ENCODE measurements at regions not wholly inside any gene's neighbourhood (a gene's known extent, or its start where the extent isn't known, plus 50 kb on each side); places are given as distances from the start of the nearest gene placed in this dataset.

DNA sequence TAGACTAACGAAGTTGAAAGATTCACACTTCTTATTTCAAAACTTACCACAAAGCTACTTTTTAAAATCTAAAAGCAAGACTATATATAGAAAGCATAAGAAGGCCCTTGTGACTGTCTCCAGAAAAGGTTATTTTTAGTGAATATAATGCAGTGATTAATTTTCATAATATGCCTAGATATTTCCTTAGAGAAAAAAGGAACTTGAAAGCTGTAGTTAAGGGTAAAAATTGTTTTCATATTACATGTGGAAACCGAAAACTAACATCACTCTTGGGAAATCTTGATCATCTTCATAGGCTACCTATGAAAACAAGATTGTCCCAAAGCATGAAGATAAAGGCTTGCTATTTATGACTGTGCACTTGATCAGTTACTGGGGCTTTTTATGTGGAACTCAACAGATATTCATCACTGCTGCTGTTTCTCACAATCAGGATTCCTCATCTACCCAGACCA is 223.2 kb downstream of the SH2D4B start:
- H3K4me3 ChIP-seq (ENCODE audit: low read depth, low read length): no peak overlapping the region
- no peak for DNase-seq (ENCODE audit: low read depth)
- TF ChIP-seq, protein P1, sequence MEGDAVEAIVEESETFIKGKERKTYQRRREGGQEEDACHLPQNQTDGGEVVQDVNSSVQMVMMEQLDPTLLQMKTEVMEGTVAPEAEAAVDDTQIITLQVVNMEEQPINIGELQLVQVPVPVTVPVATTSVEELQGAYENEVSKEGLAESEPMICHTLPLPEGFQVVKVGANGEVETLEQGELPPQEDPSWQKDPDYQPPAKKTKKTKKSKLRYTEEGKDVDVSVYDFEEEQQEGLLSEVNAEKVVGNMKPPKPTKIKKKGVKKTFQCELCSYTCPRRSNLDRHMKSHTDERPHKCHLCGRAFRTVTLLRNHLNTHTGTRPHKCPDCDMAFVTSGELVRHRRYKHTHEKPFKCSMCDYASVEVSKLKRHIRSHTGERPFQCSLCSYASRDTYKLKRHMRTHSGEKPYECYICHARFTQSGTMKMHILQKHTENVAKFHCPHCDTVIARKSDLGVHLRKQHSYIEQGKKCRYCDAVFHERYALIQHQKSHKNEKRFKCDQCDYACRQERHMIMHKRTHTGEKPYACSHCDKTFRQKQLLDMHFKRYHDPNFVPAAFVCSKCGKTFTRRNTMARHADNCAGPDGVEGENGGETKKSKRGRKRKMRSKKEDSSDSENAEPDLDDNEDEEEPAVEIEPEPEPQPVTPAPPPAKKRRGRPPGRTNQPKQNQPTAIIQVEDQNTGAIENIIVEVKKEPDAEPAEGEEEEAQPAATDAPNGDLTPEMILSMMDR (IDR thresholded peaks at IDR 0.05; ENCODE audit: insufficient read depth, low read depth, low read length): no peak

- TF ChIP-seq, protein P1 (IDR thresholded peaks at IDR 0.05; ENCODE audit: insufficient read depth, low read depth, low read length): no peak
- no peak overlapping the region for H3K4me3 ChIP-seq (ENCODE audit: low read depth, low read length)
Measured at GRCh38 chr10:80767963-80768362, 230.3 kb downstream of the SH2D4B start.

DNA sequence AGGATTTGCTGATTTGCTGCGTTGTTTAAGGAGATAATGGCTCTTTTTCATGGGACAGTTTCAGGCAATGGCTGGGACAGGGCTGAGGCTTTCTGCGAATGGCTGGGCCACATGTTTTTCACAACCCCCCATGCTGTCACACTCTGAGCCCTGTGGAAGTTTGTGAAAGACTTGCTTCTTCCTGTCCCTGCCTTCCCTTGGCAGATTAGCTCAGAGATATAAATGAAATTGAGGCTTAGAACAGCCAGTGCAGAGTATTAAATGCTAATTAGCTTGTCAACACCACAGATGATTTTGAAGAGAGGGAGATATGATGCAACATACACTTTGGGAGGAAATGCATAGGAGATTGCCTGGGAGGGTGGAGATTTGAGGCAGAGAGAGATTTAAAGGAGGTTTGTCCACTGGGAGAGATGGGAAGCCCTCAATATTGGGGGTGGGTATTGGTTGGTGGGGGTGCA is 232.0 kb downstream of the SH2D4B start:
- no peak overlapping the region for H3K4me3 ChIP-seq (ENCODE audit: low read depth, low read length)
- DNase-seq (ENCODE audit: low read depth): no peak
- TF ChIP-seq, protein P1 (IDR thresholded peaks at IDR 0.05; ENCODE audit: insufficient read depth, low read depth, low read length): no peak

More at GRCh38 chr10:80767963-80768362, 230.3 kb downstream of the SH2D4B start:
- DNase-seq (ENCODE audit: low read depth): no peak

DNA sequence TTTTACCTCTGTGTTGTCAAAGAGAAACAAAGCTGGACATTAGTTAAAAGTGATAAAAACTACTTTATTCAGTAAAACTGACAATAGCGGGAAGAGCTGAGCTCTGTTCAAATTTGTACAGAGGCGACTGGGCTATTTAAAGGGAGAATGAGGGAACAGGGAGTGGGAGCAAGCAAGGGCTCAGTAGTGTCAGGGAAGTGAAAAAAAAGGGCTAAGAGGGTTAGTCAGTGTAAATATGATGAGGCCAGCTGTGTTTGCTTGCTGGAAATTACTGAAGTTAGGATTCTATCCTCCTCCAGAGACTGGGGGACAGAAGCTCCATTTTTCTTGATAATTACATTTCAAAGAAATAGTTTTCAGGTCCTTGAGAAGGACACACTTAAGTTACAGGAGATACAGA is 232.5 kb downstream of the SH2D4B start:
- no peak overlapping the region for H3K4me3 ChIP-seq (ENCODE audit: low read depth, low read length)
- TF ChIP-seq, protein P1 (IDR thresholded peaks at IDR 0.05; ENCODE audit: insufficient read depth, low read depth, low read length): no peak
- no peak for DNase-seq (ENCODE audit: low read depth)

DNA sequence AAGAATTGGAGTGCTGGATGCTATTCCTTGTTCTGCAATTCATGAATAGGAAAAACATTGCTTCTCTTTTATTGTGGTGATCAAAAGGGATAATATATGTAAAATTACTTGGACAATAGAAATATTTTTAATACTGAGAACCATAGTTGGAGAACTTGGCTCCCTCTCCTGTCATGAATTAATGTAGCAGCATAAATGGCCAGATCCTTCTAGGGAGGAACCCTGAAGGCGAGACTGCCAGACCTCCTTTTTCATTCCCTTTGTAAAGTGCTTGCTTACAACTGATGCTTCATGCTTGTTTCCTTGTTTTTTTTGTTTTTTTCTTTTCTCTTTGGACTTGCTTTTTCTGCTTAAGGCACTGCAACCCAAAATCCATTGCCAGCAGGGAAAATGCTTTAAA is 233.6 kb downstream of the SH2D4B start:
- no peak overlapping the region for H3K4me3 ChIP-seq (ENCODE audit: low read depth, low read length)
- no peak for DNase-seq (ENCODE audit: low read depth)
- TF ChIP-seq, protein P1 (IDR thresholded peaks at IDR 0.05; ENCODE audit: insufficient read depth, low read depth, low read length): no peak

DNA sequence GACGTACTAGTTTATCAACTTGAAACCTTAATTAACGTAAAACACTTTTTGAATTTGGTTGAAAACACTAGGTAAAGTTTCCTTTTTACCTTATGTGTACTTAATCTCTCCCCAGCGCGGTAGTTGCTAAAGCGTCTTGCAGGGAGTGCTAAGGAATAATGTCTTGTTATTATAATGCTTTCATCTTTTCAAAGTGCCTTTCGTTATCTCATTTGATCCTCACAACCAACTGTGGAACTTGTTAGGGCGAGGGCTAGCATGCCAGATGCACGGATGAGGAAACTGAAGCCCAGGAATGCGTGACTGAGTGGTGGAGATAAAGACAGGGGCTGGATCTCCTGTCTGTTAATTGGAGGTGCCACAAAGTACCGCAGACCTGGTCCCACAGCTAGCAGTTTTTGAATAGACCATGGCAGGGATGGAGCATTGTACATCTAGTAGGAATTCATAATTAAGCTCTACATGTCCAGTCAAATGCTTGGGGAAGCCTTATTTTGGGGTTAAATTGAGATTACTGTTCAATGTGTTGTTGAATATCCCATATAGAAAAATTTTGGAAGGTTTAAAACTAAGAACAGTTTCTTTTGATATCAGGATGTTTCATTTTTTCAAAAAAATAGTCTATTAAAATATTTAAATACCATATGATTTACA is 234.3 kb downstream of the SH2D4B start:
- TF ChIP-seq, protein P1 (IDR thresholded peaks at IDR 0.05; ENCODE audit: insufficient read depth, low read depth, low read length): no peak
- no peak for DNase-seq (ENCODE audit: low read depth)

GRCh38 chr10:80772596-80772995 is 234.9 kb downstream of the SH2D4B start:
- TF ChIP-seq, protein P1 (IDR thresholded peaks at IDR 0.05; ENCODE audit: insufficient read depth, low read depth, low read length): no peak
- DNase-seq (ENCODE audit: low read depth): no peak
- H3K4me3 ChIP-seq (ENCODE audit: low read depth, low read length): no peak overlapping the region

More for the DNA sequence above, 234.3 kb downstream of the SH2D4B start:
- no peak overlapping the region for H3K4me3 ChIP-seq (ENCODE audit: low read depth, low read length)

Data from fibroblast of villous mesenchyme (primary cell).